Panc1 (cell line): ENCODE measurements at regions not wholly inside any gene's neighbourhood (a gene's known extent, or its start where the extent isn't known, plus 50 kb on each side); places are given as distances from the start of the nearest gene placed in this dataset.

Experiments
- CTCF ChIP-seq: fragments of 450-650 bp; IDR thresholded peaks from 2 replicates; pipeline ENCODE4 v1.5.1; 2017; ENCODE audit warnings: mild to moderate bottlenecking
- POLR2AphosphoS5 ChIP-seq: IDR thresholded peaks from 2 replicates; pipeline ENCODE4 v1.6.1; 2012; ENCODE audit warnings: mild to moderate bottlenecking, low read depth, low read length, moderate library complexity
- REST ChIP-seq, 2 experiments: IDR thresholded peaks; 2 replicates each; pipeline ENCODE4 v1.6.1; 2011 to 2012; ENCODE audit warnings: low read depth in 2 of 2, control low read depth in 1 of 2, low read length in 1 of 2, mild to moderate bottlenecking in 1 of 2, moderate library complexity in 1 of 2; ENCODE audit not compliant: insufficient read depth in 1 of 2
- TCF7L2 ChIP-seq: IDR thresholded peaks from 2 replicates; pipeline ENCODE4 v1.6.1; 2011; ENCODE audit warnings: mild to moderate bottlenecking, low read depth, low read length, inconsistent platforms

- TF ChIP-seq CTCF = no peak
- no peak for TF ChIP-seq REST (IDR thresholded peaks at IDR 0.05; ENCODE audit: insufficient read depth in 1 of 2, low read depth in 2 of 2, low read length in 1 of 2)
- TF ChIP-seq POLR2AphosphoS5 = no peak
- no peak for TF ChIP-seq TCF7L2
These were observed 56.1 kb upstream of the POU2AF1 start for GRCh38 chr11:111435046-111435698.
